LNCAP (cell line): ENCODE measurements at regions not wholly inside any gene's neighbourhood (a gene's known extent, or its start where the extent isn't known, plus 50 kb on each side); places are given as distances from the start of the nearest gene placed in this dataset.

Experiments
- CTCF ChIP-seq: fragments of 450-650 bp; IDR thresholded peaks from 2 replicates; pipeline ENCODE4 v1.5.1; 2017; ENCODE audit warnings: mild to moderate bottlenecking

DNA sequence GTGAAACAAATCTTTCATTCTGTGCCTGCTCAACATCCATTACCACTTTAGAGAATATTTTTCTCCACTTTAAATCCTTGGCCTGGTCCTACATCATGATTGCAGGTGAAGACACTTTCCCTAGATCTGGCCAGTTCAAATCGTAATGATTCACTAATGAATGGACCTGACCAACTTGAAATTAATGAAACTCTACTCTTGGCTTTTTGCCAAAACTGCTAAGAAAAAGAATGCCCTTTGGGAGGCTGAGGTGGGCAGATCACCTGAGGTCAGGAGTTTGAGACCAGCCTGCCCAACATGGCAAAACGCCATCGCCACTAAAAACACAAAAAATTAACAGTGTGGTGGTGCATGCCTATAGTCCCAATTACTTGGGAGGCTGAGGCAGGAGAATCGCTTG lies 1082.6 kb upstream of the LCORL start:
- TF ChIP-seq CTCF, result no peak

GRCh38 chr4:19095491-19096046 lies 1074.0 kb upstream of the LCORL start:
- TF ChIP-seq CTCF, result no peak

DNA sequence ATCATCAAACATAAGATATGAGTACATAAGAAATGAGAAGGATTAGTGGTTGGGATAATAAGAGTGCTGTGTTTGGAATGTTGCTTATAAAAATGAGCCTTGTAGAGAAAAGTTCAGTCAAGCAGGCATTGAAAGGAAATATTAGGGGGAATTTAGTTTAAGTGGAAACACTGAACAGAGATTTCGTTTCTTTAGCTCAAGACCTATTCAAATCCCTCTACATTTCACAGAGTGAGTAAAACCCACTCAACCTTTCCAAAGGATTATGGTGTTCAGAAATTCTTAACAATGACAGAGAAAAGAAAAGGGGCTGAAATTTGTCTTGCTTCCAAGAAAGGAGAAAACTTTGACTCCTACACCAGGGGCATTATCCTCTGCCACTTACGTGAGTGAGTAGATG lies 1072.4 kb upstream of the LCORL start:
- no peak for TF ChIP-seq CTCF

DNA sequence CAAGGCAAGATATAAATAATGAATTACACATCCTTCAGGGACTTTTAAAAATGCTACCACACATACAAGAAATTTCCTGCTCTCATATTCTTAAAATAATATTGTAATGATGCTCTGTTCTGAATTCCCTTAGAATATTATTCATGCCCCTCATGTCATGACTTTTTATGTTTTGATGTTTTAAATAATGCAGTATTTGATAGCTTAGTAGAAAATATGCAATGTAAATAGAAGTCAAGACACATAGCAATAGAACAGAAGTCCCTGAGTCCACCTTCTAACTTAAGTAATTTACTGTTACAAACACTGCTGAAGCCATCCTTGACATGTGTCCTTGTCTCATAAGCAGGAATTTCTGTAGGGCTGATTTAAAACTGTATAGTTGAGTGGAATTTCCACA lies 1071.2 kb upstream of the LCORL start:
- TF ChIP-seq CTCF, result no peak

DNA sequence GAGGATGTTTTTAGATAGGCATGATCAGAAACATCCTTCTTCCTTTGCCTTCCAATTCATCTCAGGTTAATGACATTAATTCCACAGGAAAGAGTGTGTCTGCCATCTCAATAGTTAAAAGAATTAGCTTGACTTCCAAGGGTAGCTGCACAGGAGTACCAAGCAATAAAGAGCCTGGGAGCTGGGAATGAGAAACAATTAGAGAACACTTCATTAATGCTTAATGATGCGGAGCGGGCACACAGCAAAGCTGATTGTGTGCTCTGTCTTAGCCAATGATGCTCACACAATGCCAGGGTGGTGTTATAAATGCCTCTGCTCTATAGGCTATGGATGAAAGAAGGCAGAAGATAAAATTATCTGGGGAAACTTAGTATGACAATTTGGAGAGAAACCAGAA lies 1052.5 kb upstream of the LCORL start:
- no peak for TF ChIP-seq CTCF

DNA sequence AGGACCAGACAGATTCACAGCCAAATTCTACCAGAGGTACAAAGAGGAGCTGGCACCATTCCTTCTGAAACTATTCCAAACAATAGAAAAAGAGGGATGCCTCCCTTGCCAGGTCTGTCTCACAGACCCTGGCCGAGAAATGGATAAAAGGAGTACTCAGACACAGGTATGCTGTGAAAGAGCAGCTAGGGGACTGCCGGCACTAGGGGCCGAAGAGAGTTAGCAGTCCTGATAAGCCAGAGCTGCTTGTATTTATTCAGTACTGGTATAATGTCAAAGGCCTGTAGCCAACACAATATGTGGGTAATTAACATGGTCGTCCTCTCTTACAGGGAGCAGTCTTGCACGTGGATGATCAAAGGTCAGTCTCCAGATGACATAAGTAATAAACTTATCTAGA lies 1042.1 kb upstream of the LCORL start:
- no peak for TF ChIP-seq CTCF

DNA sequence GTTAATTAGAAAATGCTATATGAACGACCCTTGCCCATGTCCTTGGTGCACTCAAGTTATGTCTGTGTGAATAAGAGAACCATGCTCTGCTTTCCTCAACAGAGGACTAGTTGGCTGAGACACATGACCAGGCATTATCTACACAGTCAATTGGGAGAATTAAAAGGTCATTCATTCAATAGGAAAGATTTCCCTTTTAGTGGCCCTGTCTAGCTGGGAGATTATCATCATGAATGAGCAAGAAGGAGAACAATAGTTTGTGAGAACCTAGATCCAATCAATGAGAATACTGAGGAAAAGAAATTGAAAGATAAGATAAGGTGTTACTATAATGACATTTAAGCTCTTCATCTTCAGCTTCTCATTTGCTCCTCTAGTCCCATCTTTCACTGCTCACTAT lies 1033.4 kb upstream of the LCORL start:
- no peak for TF ChIP-seq CTCF

DNA sequence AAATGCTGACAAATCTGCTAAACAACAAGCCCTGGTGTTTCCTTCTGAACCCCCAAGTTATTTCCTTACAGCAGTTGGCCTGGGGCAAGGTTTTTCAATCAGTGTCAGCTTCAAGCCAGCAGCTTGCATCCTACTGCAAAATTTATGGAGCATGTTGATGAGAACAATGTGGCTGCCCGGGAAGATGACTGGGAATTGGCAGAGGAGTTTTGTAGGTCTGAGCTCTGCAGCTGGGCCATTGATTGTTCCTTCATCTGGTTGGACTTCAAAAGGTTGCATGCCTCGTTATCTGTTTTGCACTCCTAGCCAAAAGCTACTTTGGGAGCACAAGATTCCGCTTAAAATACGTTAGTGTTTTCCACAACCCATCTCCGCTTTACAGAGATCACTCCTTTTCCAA lies 1030.3 kb upstream of the LCORL start:
- TF ChIP-seq CTCF, result no peak
